HEK293 (cell line): ENCODE measurements at regions not wholly inside any gene's neighbourhood (a gene's known extent, or its start where the extent isn't known, plus 50 kb on each side); places are given as distances from the start of the nearest gene placed in this dataset.

Source experiments
- CTCF ChIA-PET: fragments of 350-600 bp; formaldehyde crosslinking; extraction: SDS; loops from one replicate; lab custom pipeline; 2021; ENCODE audit warnings: antibody characterized with exemption; lab: Yijun Ruan, JAX
- POLR2A ChIA-PET: fragments of 300-600 bp; formaldehyde crosslinking; extraction: SDS; loops from one replicate; lab custom pipeline; 2020; ENCODE audit warnings: antibody characterized with exemption, inconsistent platforms; lab: Yijun Ruan, JAX
- H3K27ac ChIP-seq: fragments of 200-500 bp; sonication (Bioruptor generic); 2 replicates; pipeline ENCODE4 v1.5.1; 2014; ENCODE audit warnings: low read depth, low read length, control low read depth, inconsistent platforms; ENCODE audit errors: extremely low read depth
- H3K36me3 ChIP-seq, 2 experiments: fragments of 200-500 bp in 1 of 2; sonication (Bioruptor generic) in 1 of 2; 1 replicate in 1 of 2; 2 replicates in 1 of 2; pipeline ENCODE4 v1.5.1; 2014 to 2017; ENCODE audit warnings: inconsistent platforms in 2 of 2, low read length in 2 of 2; ENCODE audit not compliant: control insufficient read depth in 2 of 2, insufficient read depth in 1 of 2
- H3K4me1 ChIP-seq: fragments of 200-500 bp; sonication (Bioruptor generic); 2 replicates; pipeline ENCODE4 v1.5.1; 2014; ENCODE audit warnings: mild to moderate bottlenecking, low read length, inconsistent platforms; ENCODE audit not compliant: control insufficient read depth, insufficient read depth
- H3K4me3 ChIP-seq: 2 replicates; pipeline ENCODE4 v1.5.1; 2011; ENCODE audit warnings: low read depth, mild to moderate bottlenecking, control low read depth, low read length, moderate library complexity
- H3K9me3 ChIP-seq: fragments of 200-500 bp; sonication (Bioruptor generic); 2 replicates; pipeline ENCODE4 v1.5.1; 2014; ENCODE audit warnings: low read depth, low read length, inconsistent platforms; ENCODE audit not compliant: control insufficient read depth, insufficient read depth
- BCL11B ChIP-seq: fragments of 450-650 bp; formaldehyde crosslinking; IDR thresholded peaks from 2 replicates; pipeline ENCODE4 v1.5.1; 2016; ENCODE audit warnings: low read depth, missing biosample characterization, missing genetic modification characterization
- OVOL3 ChIP-seq: fragments of 450-650 bp; formaldehyde crosslinking; IDR thresholded peaks from 2 replicates; pipeline ENCODE4 v1.5.1; 2016; ENCODE audit warnings: missing biosample characterization, missing genetic modification characterization
- PRDM4 ChIP-seq: fragments of 450-650 bp; formaldehyde crosslinking; IDR thresholded peaks from 2 replicates; pipeline ENCODE4 v1.5.1; 2017; ENCODE audit warnings: missing biosample characterization, missing genetic modification characterization
- ZBTB11 ChIP-seq: fragments of 450-650 bp; formaldehyde crosslinking; conservative IDR thresholded peaks from 2 replicates; pipeline ENCODE4 v1.5.1; 2016; ENCODE audit warnings: low read depth, missing biosample characterization, missing genetic modification characterization
- ZFHX2 ChIP-seq: fragments of 450-650 bp; formaldehyde crosslinking; conservative IDR thresholded peaks from 2 replicates; pipeline ENCODE4 v1.5.1; 2016; ENCODE audit warnings: missing biosample characterization, missing genetic modification characterization
- ZFP3 ChIP-seq: fragments of 450-650 bp; formaldehyde crosslinking; IDR thresholded peaks from 2 replicates; pipeline ENCODE4 v1.5.1; 2016; ENCODE audit warnings: low read depth, missing biosample characterization, missing genetic modification characterization
- ZFP41 ChIP-seq: fragments of 450-650 bp; formaldehyde crosslinking; IDR thresholded peaks from 2 replicates; pipeline ENCODE4 v1.5.1; 2016; ENCODE audit warnings: missing biosample characterization, missing genetic modification characterization, borderline replicate concordance
- ZFP69B ChIP-seq: fragments of 450-650 bp; formaldehyde crosslinking; IDR thresholded peaks from 2 replicates; pipeline ENCODE4 v1.5.1; 2016; ENCODE audit warnings: missing biosample characterization, missing genetic modification characterization
- ZNF10 ChIP-seq: fragments of 450-650 bp; formaldehyde crosslinking; IDR thresholded peaks from 2 replicates; pipeline ENCODE4 v1.5.1; 2017; ENCODE audit warnings: missing biosample characterization, missing genetic modification characterization
- ZNF19 ChIP-seq: fragments of 450-650 bp; formaldehyde crosslinking; IDR thresholded peaks from 2 replicates; pipeline ENCODE4; 2016; ENCODE audit warnings: missing biosample characterization, missing genetic modification characterization, low read depth
- ZNF221 ChIP-seq: fragments of 450-650 bp; formaldehyde crosslinking; IDR thresholded peaks from 2 replicates; pipeline ENCODE4 v1.5.1; 2017; ENCODE audit warnings: missing biosample characterization, missing genetic modification characterization, borderline replicate concordance
- ZNF223 ChIP-seq: fragments of 450-650 bp; formaldehyde crosslinking; IDR thresholded peaks from 2 replicates; pipeline ENCODE4 v1.5.1; 2016; ENCODE audit warnings: missing biosample characterization, missing genetic modification characterization
- ZNF433 ChIP-seq: fragments of 450-650 bp; formaldehyde crosslinking; IDR thresholded peaks from 2 replicates; pipeline ENCODE4 v1.5.1; 2016; ENCODE audit warnings: missing biosample characterization, missing genetic modification characterization, low read depth
- ZNF664 ChIP-seq: fragments of 450-650 bp; formaldehyde crosslinking; IDR thresholded peaks from 2 replicates; pipeline ENCODE4 v1.5.1; 2016; ENCODE audit warnings: missing biosample characterization, missing genetic modification characterization
- ZNF692 ChIP-seq: fragments of 450-650 bp; formaldehyde crosslinking; IDR thresholded peaks from 2 replicates; pipeline ENCODE4 v1.5.1; 2016; ENCODE audit warnings: missing biosample characterization, missing genetic modification characterization
- ZNF701 ChIP-seq: fragments of 450-650 bp; formaldehyde crosslinking; IDR thresholded peaks from 2 replicates; pipeline ENCODE4 v1.5.1; 2016; ENCODE audit warnings: missing biosample characterization, missing genetic modification characterization
- ZNF791 ChIP-seq: fragments of 450-650 bp; formaldehyde crosslinking; IDR thresholded peaks from 2 replicates; pipeline ENCODE4 v1.5.1; 2016; ENCODE audit warnings: missing biosample characterization, missing genetic modification characterization

GRCh38 chr6:40887792-40888340 is 151.2 kb downstream of the UNC5CL start:
- Histone ChIP-seq H3K4me3 (no peak overlapping the region), H3K36me3 (no peaks in the 10 kb centered on the region), H3K9me3 (no peaks in the 10 kb centered on the region), H3K4me1 (no peaks in the 10 kb centered on the region), H3K27ac (no peak overlapping the region)
- ChIA-PET CTCF (interaction anchor here (1.2 to 2.5 kb wide), 2 partner anchors 10 to 151 kb away, joined by 6 to 8 read pairs; partner anchors contain the start of gene UNC5CL), POLR2A (no interaction called here)
- TF ChIP-seq OVOL3 (tag by site-specific recombination) (no peak), ZFP3 (no peak), ZFP69B (no peak), ZNF223 (tag by site-specific recombination) (no peak)
- TF ChIP-seq, all 188 proteins: peak for 0

GRCh38 chr6:40887079-40887791 is 151.8 kb downstream of the UNC5CL start:
- POLR2A ChIA-PET, result no interaction called here
- Histone ChIP-seq H3K9me3 (no peaks in the 10 kb centered on the region), H3K36me3 (no peaks in the 10 kb centered on the region), H3K4me3 (no peak overlapping the region), H3K4me1 (peaks cover under 1% of the 10 kb centered on the region; the same call in 1 of the 2 replicates)
- TF ChIP-seq ZNF791 (tag by site-specific recombination) (no peak), ZFP41 (tag by site-specific recombination) (no peak), ZNF10 (no peak), ZNF664 (tag by site-specific recombination) (no peak), ZNF221 (no peak), BCL11B (tag by site-specific recombination) (no peak), ZNF692 (no peak), PRDM4 (tag by site-specific recombination) (no peak), ZBTB11 (tag by site-specific recombination) (no peak), ZFHX2 (tag by site-specific recombination) (no peak), ZNF701 (tag by site-specific recombination) (no peak), ZNF433 (tag by site-specific recombination) (no peak), ZNF19 (no peak)
- TF ChIP-seq, all 188 proteins: peak for 0
- no peak overlapping the region for H3K27ac ChIP-seq
- CTCF ChIA-PET, result interaction anchor here (0.7 to 2.5 kb wide), 3 partner anchors 10 to 184 kb away, joined by 3 to 8 read pairs (median 6); partner anchors contain the start of gene UNC5CL
